Esophagus squamous epithelium (tissue), 5 donors: ENCODE measurements at regions not wholly inside any gene's neighbourhood (a gene's known extent, or its start where the extent isn't known, plus 50 kb on each side); places are given as distances from the start of the nearest gene placed in this dataset.
"Not testable (repeated sequence)": the region's sequence is repeated elsewhere in the genome, so short reads cannot be mapped to it uniquely, and the experiment has no call there.

Source experiments
- DNase-seq: peaks from one replicate; lab custom pipeline; 2025; lab: John Stamatoyannopoulos, UW
- H3K27ac ChIP-seq, 4 donors: fragments of 200-600 bp; sonication (generic); one replicate each; pipeline ENCODE4 v1.5.1; 2016 to 2019; ENCODE audit warnings: mild to moderate bottlenecking in 1 of 4
- H3K27me3 ChIP-seq, 4 donors: fragments of 200-600 bp; sonication (generic); 1 replicate in 3 of 4; 2 replicates in 1 of 4; pipeline versions ENCODE4 v1.5.1 to v1.6.0; 2017 to 2021; ENCODE audit warnings: antibody characterized with exemption in 1 of 4
- H3K36me3 ChIP-seq, 3 donors: fragments of 200-600 bp; sonication (generic); one replicate each; pipeline ENCODE4 v1.5.1; 2016 to 2019
- H3K4me1 ChIP-seq, 3 donors: fragments of 200-600 bp; sonication (generic); one replicate each; pipeline ENCODE4 v1.5.1; 2017 to 2019
- H3K4me3 ChIP-seq, 4 donors: fragments of 200-600 bp; sonication (generic); 1 replicate in 3 of 4; 2 replicates in 1 of 4; pipeline ENCODE4 v1.5.1; 2016 to 2019; ENCODE audit warnings: mild to moderate bottlenecking in 2 of 4, moderate library complexity in 1 of 4
- H3K9me3 ChIP-seq, 3 donors: fragments of 200-600 bp; sonication (generic); one replicate each; pipeline ENCODE4 v1.5.1; 2016 to 2019
- POLR2A ChIP-seq, 4 donors: fragments of 450-650 bp; IDR thresholded peaks; one replicate each; pipeline ENCODE4 v1.6.1; 2017; ENCODE audit warnings: antibody characterized with exemption in 4 of 4, mild to moderate bottlenecking in 4 of 4, moderate library complexity in 3 of 4
- WGBS, 2 donors: methylation state at CpG; one replicate each; pipeline ENCODE4 v1.1.5; 2018; 5-methylcytosine and 5-hydroxymethylcytosine counted together
- intact Hi-C: fragments of 100-400 bp; cut with DNase I; formaldehyde crosslinking; loops from one replicate; pipeline ENCODE4 v1.15.0; 2022
- TF ChIP-seq, protein P1 (sequence below), 6 experiments: fragments of 450-650 bp in 4 of 6; fragments of 200-600 bp in 2 of 6; sonication (generic) in 2 of 6; IDR thresholded peaks; one replicate each; pipeline ENCODE4 v1.5.1; 2016 to 2019; ENCODE audit warnings: antibody characterized with exemption in 6 of 6, mild to moderate bottlenecking in 4 of 6, moderate library complexity in 4 of 6
- donor health status: DM: yes; HTN: yes; CAD: no.

DNA sequence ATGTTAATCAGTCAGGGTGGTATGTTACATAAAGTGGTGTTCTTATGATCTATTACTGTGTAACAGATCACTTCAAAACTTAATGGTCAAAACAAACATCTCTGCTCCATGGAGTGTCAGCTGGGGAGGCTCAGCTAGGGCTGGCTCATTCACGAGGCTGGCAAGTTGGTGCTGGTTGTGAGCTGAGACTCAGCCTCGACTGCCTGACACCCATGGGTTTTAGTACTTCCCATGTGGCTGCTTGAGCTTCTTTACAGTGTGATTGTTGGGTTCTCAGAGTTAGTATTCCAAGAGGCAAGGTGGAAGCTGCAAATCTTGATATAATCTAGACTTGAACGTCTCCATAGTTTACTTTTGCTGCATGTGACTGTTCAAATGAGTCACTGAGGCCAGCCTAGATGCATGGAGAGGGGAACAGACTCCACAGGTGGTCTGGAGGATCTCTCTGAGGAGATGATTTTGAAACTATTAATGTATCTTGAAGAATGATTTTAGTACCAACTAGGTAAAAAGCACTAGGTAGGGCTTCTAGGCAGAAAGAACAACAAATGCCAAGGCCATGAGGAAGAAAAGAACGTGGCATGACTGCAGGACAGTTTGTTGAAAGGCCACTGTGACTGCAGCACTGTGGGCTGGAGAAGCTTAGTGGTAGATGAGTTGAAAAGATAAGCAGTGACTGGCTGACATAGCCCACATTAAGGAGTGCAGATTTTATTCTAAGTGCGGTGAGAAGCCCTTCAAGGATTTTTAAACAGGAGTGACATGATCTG lies 281.1 kb upstream of the PROK2 start:
- H3K27me3 ChIP-seq: no peaks in the 10 kb centered on the region
- intact Hi-C loops: no loop called here
- WGBS, 2 donors: 60 to 72% methylated on average over 5 of the region's 5 CpGs

DNA sequence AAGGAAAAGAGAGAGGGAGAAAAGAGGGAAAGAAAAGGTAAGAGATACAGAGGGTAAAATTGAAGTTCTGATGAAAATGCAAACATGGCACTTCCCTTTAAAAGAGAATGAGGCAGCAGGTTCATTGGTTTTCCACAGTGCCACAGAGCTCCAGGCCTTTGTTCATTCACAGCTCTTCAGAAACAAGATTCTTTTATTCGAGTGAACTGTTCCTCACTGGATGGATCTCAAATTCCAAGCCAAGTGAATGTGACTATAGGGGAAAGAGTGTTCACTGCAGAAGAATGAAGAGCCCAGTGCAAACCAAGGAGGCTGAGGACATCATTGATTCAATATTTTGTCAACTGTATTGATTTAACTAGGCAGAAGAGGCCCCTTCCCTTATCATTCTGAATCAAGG lies 280.3 kb upstream of the PROK2 start:
- TF ChIP-seq POLR2A (IDR thresholded peaks at IDR 0.05): no peak
- TF ChIP-seq, protein P1, sequence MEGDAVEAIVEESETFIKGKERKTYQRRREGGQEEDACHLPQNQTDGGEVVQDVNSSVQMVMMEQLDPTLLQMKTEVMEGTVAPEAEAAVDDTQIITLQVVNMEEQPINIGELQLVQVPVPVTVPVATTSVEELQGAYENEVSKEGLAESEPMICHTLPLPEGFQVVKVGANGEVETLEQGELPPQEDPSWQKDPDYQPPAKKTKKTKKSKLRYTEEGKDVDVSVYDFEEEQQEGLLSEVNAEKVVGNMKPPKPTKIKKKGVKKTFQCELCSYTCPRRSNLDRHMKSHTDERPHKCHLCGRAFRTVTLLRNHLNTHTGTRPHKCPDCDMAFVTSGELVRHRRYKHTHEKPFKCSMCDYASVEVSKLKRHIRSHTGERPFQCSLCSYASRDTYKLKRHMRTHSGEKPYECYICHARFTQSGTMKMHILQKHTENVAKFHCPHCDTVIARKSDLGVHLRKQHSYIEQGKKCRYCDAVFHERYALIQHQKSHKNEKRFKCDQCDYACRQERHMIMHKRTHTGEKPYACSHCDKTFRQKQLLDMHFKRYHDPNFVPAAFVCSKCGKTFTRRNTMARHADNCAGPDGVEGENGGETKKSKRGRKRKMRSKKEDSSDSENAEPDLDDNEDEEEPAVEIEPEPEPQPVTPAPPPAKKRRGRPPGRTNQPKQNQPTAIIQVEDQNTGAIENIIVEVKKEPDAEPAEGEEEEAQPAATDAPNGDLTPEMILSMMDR (IDR thresholded peaks at IDR 0.05): no peak
- intact Hi-C loops: no loop called here

More for the DNA sequence above, 281.1 kb upstream of the PROK2 start:
- Histone ChIP-seq H3K36me3 (no peaks in the 10 kb centered on the region), H3K4me3 (no peak overlapping the region), H3K4me1 (no peaks in the 10 kb centered on the region), H3K9me3 (no peaks in the 10 kb centered on the region), H3K27ac (no peak overlapping the region)
- no peak for TF ChIP-seq POLR2A (IDR thresholded peaks at IDR 0.05)
- no peak for DNase-seq

DNA sequence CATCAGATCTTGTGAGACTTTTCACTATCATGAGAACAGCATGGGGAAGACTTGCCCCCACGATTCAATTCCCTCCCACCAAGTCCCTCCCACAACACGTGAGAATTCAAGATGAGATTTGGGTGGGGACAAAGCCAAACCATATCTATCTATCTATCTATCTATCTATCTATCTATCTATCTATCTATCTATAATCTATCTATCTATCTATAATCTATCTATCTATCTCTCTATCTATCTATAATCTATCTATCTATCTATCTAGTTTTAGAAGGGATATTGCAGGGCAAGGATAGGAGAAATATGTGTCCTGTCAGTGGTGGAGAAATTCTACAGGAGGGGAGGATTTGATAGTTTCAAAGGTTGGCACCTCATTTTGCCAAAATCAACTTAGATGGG lies 279.8 kb upstream of the PROK2 start:
- DNase-seq, intact Hi-C loops, H3K9me3 ChIP-seq, H3K27ac ChIP-seq, H3K4me1 ChIP-seq, H3K27me3 ChIP-seq, H3K4me3 ChIP-seq, H3K36me3 ChIP-seq: not testable (repeated sequence)
- 44 to 45% methylated on average over 2 of the region's 2 CpGs for WGBS, 2 donors

More for the DNA sequence above, 280.3 kb upstream of the PROK2 start:
- no peaks in the 10 kb centered on the region for H3K9me3 ChIP-seq
- 80 to 85% methylated on average over 1 of the region's 1 CpG for WGBS, 2 donors
- H3K4me3 ChIP-seq: no peak overlapping the region
- H3K36me3 ChIP-seq: no peaks in the 10 kb centered on the region
- H3K27ac ChIP-seq: no peak overlapping the region
- DNase-seq: no peak
- H3K4me1 ChIP-seq: no peaks in the 10 kb centered on the region
- no peaks in the 10 kb centered on the region for H3K27me3 ChIP-seq

DNA sequence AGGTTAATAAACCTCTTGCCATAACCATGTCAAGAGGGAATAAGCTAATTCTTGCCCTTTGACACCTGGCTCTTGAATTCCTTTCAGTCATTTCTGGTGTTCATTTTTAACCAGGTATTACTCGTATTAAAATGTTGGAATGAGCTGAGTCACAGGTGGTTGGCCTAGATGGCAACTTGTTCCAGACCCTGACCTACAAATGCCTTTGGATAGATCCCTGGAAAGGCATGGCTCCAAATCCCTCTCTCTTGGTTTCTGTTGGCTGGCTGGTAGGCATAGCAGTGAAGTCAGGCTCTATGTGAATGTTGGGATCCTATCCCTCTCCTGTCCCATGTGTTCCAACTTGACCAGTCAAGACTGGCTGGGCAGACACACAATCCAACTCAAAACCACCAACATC lies 277.1 kb upstream of the PROK2 start:
- no peak for DNase-seq
- intact Hi-C loops: no loop called here
- Histone ChIP-seq H3K27ac (no peak overlapping the region), H3K4me1 (no peaks in the 10 kb centered on the region), H3K36me3 (no peaks in the 10 kb centered on the region), H3K9me3 (no peaks in the 10 kb centered on the region), H3K27me3 (no peaks in the 10 kb centered on the region), H3K4me3 (no peak overlapping the region)
- WGBS, 2 donors: 67 to 81% methylated on average over 1 of the region's 1 CpG
- TF ChIP-seq POLR2A (IDR thresholded peaks at IDR 0.05): no peak
- TF ChIP-seq, protein P1 (IDR thresholded peaks at IDR 0.05): no peak

DNA sequence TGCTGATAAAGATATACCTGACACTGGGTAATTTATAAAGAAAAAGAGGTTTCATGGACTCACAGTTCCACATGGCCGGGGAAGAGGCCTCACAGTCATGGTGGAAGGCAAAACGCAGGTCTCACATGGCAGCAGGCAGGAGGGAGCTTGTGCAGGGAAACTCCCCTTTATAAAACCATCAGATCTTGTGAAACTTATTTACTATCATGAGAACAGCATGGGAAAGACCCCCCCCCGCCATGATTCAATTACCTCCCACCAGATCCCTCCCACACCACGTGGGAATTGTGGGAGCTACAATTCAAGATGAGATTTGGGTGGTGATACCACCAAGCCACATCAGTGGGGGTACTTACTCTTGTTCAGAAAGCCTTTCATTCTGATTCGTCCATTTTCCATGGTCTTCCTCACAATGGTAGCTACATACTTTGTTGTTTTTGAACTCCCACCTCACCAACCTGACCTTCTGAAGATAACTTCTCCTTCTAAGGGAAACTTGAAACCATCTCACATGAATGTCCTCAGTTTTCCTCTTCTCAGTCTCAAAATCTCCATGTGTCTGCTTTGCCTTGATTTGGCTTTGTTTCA lies 275.6 kb upstream of the PROK2 start:
- intact Hi-C loops: no loop called here
- WGBS, 2 donors: 82 to 86% methylated on average over 3 to 4 of the region's 5 CpGs
- H3K27me3 ChIP-seq: no peaks in the 10 kb centered on the region
- TF ChIP-seq POLR2A (IDR thresholded peaks at IDR 0.05): no peak
- TF ChIP-seq, protein P1 (IDR thresholded peaks at IDR 0.05): no peak
- no peak overlapping the region for H3K27ac ChIP-seq
- no peak for DNase-seq
- no peaks in the 10 kb centered on the region for H3K36me3 ChIP-seq
- no peaks in the 10 kb centered on the region for H3K9me3 ChIP-seq
- no peak overlapping the region for H3K4me3 ChIP-seq
- H3K4me1 ChIP-seq: no peaks in the 10 kb centered on the region

DNA sequence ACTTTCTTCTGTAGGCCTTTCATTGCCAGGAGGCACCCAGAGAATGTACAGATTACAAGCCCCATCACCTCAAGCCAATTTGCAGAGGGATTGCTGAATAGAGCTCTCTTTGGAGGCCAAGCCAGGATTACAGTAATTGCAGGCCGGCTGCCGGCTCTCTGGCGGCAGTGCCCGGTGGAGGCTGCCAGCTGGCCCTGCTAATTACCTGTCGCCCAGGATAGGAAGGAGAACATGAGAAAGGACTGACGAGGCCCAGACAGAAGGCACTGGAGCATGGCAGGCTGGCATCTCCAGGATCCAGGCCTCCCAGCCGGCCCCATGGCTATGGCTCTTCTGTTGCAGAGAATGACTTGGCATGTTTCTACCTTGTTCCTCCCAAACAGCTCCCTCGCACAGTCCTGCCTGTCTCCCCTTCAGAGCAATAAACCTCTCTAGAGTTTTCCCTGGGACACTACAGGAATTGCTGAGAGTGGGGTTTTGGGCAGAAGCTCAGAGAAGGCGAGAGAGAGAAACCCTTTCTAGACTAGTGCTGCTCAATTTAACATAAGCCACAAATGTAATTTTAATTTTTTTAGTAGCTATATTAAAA lies 273.6 kb upstream of the PROK2 start:
- no peaks in the 10 kb centered on the region for H3K4me1 ChIP-seq
- TF ChIP-seq, protein P1 (IDR thresholded peaks at IDR 0.05): no peak
- no peak for TF ChIP-seq POLR2A (IDR thresholded peaks at IDR 0.05)
- H3K9me3 ChIP-seq: no peaks in the 10 kb centered on the region
- no peak for DNase-seq
- intact Hi-C loops: no loop called here
- no peak overlapping the region for H3K27ac ChIP-seq
- no peak overlapping the region for H3K4me3 ChIP-seq
- WGBS, 2 donors: 35 to 45% methylated on average over 7 to 9 of the region's 9 CpGs
- no peaks in the 10 kb centered on the region for H3K36me3 ChIP-seq
- no peaks in the 10 kb centered on the region for H3K27me3 ChIP-seq
